ENCODE measurements at regions not wholly inside any gene's neighbourhood (a gene's known extent, or its start where the extent isn't known, plus 50 kb on each side); places are given as distances from the start of the nearest gene placed in this dataset.
"Not testable (repeated sequence)": the region's sequence is repeated elsewhere in the genome, so short reads cannot be mapped to it uniquely, and the experiment has no call there.

DNA sequence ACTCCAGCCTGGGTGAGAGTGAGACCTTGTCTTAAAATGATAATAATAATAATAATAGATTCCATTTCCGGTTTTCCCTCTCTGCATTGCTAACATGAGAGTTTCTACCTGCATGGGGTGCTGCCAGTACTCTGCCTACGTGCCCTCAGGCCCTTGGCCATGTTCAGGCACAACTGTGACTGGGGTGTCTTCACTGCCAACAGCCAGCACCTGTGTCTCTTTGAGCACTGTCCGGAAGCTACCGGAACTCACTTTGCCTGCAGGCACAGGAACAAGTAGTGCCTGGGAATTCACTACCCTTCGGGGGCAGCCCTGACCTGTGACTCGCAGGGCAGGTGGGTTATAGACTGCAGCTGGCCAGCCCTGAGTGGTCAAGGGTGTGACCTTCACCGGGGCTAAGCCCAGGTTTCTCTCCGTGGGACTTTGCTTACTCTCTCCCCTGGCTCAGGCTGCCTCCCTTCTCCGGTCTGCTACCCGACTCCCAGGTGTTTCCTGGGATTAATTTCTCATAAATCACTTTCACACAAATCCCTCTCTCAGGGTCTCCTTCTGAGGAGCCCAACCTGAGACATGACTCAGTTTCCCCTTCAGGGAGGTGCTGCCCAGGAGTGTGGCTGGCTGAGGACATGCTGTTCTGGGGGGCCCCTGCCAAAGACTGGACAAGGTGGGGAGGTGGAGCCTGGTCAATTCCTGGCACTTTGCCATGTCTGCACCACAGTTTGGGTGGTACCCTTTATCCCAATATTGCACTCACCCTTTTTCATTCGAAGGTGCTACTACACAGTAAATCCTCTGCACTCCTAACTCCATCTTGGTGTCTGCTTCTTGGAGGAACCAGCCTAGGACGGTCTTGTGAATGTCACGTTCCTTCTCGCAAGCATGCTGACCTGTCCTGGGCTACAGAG, 79.5 kb upstream of the RALGAPA2 start:
- no peak for DNase-seq

DNA sequence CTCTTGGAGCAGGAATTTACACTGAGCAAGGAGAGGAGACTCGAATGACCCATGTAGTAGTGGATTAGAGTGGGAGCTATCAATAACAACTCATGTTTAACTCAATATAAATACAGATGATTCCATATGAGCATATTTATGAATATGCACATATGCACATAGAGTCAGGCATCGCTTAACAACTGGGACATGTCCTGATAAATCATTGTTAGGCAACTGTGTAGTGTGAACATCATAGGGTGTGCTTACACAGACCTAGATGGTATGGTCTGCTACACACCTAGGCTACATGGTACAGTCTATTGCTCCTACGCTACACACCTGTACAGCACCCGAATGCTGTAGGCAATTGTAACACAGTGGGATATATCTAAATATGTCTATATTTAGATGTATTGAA, 75.9 kb upstream of the RALGAPA2 start:
- DNase-seq: no peak

DNA sequence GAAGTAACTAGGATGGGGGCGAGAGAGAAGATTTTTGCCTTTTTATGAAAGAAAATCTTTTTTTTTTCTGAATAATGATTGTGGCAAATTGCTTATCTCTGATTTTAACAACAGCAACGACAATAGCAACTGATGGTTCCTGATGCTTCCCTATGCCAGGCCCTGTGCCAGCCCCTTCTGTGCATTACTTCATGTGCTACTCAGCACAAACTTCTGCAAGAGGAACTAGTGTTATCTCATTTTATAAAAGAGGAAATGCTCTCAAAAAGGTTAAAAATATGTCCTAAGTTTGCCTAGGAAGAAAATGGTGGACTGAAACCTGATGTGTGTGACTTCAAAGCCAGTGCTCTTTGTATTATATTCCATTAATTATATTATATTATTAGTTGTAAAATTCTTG, 74.0 kb upstream of the RALGAPA2 start:
- no peak for DNase-seq

DNA sequence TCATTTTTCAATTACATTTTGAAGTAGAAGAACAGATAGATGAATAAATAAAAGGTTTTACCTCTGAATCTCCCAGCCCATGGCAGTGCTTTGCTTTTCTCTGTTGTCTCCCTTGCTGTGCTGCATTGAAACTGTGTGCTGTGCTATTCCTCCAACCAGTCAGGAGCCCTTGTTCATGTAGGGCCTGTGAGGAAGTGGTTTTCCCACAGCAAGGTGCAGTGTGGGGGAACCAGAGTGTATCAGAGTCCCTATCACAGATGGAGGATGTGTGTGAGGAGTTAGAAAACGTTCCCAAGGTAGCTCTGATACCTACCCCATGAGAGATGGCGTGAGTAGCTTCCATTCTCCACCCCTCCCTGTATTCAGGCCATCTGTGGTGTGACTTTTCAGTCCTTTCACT, 72.8 kb upstream of the RALGAPA2 start:
- DNase-seq: no peak

DNA sequence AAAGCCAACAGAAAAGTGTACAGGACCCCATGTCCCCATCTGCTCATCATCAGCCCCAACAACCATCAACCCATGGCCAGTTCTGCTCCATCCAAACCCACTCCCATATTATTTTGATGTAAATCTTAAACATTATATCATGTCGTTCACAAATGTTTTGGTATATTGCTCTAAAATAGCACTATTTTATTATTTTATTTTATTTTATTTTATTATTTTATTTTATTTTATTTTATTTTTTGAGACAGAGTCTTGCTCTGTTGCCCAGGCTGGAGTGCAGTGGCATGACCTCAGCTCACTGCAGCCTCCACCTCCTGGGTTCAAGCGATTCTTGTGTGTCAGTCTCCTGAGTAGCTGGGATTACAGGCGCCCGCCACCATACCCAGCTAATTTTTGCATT, 72.0 kb upstream of the RALGAPA2 start:
- DNase-seq: not testable (repeated sequence)

DNA sequence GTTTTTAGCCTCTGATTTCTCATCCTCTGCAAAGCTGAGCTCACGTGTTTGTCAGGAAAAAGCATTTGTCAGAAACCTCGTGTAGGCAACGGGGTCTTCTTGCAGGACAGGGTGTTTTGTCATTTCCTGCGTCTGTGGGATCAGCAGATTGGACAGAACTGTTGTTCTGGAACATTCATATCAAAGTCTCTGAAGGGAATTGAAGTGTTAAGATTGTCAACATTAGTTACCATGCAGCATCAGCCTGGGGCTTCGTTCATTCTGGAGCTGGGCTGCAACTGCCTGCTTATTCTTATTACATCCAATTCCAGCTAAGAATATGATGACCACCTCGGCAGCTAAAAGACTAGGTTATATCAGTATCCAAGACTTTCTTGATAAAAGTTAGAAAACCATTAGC, 71.0 kb upstream of the RALGAPA2 start:
- no peak for DNase-seq

DNA sequence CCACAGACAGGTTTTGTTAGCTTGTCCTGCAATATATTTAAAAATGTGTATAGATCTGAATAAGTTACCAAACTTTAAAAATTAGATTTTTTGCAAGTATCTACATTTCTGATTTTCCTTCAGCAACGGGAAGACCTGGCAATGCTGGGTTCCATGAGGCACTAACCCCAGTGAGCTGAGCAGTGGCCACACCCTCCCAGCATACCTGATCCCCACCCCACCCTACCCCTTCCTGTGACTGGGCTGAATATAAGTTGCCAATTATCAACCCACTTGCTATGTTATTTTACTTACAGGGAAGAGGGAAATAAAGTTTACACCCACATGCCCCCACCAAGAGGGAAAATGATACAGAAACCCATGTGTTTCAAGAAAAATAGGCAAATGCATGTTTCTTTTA, 70.3 kb upstream of the RALGAPA2 start:
- DNase-seq: no peak

DNA sequence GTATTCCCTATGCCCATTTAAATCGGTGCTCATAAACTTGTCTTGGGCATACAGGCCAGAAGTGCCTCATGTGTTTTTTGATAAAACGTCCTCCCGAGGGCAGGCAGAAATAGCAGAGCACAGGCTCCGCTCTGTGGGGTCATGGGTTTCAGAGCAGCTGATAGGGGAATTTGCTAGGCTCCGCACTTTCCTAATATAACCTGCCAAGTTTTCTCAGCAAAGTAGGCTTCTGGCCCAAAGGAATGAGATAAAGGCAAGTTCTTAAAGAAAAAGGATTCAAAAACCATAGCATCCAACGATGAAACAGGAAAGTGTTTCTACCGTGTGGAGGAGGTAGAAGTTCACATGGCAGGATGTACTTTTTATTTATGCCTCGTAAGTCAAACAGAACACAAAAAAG, 69.8 kb upstream of the RALGAPA2 start:
- DNase-seq: no peak

DNA sequence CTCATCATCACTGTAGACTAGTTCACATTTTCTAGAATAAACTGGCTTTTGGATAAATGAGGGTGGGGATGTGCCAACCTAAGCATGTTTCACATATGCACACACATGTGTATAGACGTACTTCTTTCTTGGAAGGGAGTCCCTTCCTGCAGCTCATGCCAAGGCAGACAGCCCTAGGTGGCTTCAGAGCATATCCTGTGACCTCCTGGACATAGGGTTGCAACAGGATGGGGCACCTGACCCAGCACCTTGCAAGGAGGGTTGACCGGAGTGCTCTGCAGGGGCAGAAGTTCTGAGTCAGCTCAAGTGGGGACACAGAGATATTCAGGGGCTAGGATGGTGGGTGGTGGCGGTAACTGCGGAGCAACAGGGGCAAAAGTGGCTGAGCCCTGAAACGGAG, 68.6 kb upstream of the RALGAPA2 start:
- DNase-seq: no peak

DNA sequence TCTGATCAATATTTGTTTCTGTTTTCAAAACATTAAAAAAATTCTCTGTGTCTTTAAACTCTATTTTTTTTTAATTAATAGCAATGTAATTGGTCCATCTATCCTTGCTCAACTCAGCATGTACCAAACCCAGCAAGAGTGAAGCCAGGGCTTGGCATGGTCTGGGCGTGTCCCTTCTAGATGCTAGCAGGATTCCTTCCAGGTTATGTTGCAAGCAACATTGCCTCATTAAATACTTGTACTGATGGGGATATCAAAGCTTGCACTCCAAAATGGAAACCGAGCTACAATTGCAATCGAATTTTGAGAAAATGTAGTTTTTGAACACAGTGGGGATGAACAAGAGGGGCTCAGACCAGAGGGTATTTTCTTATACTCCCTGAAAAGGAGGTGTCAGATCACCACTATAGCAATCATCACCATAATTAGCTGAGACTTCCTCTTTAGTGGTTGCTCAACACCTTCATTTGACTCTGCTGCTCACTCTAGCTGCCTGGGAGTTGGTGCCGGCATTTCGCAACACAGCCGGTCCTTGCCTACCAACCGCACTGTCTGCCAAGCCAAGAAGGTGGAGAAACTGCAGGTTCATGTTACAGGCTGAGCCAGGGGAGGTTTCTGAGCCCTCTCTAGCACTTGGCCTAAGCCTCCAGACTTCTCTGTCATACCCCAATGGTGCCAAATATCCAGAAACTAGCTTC, 67.8 kb upstream of the RALGAPA2 start:
- DNase-seq: no peak

DNA sequence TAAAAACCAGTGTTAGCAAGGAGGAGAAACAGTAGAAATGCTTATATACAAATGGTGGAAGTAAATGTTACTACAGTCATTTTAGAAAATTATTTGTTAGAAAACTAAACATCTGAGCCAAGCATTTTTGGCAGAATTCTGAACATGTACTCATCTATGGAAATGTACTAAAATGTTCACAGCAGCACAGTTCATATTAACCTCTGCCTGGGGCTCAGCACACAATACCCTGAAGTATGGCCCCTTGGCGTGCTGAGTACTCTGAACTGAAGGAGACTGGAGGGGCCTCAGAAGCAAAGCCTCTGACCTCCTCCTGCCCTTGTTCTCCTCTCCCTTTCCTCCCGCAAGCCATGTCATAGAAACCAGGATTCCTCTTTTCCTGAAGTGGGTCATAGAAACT, 66.2 kb upstream of the RALGAPA2 start:
- no peak for DNase-seq

DNA sequence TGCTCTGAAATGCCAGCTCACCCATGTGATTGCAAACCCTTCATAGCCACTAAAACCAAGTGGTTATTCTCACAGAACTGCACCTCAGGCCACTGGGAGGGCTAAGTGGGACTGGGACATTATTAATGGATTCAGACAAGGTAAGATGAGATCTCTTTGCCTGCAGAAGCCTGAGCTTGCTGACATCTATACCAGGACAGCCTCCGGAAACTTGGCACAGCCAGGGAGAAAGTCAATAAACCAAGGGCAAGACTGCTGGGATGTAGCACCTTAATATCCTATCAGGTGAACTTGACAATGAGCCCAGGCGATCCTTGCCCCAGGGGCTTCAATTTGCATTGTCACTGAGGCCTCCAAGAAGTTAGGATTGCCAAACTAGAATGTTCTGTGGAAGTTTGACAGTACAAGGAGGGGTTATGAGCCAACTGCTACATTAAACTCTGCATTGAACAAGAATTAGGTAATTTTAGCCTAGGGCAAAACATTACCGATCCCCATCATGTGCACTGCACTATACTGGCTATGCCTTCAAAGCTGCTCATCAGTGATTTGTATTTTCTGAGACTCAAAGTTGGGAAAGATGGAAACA, 60.1 kb upstream of the RALGAPA2 start:
- no peak for DNase-seq

DNA sequence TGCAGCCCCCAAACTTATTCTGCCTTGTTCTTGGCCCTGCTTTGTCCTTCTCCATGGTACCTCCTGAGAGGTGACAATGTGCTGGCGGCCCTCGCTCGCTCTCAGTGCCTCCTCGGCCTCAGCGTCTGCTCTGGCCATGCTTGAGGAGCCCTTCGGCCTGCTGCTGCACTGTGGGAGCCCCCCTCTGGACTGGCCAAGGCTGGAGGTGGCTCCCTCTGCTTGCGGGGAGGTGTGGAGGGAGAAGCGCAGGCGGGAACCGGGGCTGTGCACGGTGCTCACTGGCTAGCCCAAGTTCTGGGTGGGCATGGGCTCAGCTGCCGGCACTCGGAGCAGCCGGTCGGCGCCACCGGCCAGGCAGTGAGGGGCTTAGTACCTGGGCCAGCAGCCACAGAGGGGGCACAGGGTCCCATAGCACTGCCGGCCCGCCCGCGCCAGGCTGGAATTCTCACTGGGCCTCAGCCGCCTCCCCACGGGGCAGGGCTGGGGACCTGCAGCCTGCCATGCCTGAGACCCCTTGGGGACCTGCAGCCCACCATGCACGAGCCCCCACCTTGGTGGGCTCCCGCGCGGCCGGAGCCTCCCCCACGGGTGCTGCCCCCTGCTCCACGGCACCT, 55.9 kb upstream of the RALGAPA2 start:
- DNase-seq: no peak

DNA sequence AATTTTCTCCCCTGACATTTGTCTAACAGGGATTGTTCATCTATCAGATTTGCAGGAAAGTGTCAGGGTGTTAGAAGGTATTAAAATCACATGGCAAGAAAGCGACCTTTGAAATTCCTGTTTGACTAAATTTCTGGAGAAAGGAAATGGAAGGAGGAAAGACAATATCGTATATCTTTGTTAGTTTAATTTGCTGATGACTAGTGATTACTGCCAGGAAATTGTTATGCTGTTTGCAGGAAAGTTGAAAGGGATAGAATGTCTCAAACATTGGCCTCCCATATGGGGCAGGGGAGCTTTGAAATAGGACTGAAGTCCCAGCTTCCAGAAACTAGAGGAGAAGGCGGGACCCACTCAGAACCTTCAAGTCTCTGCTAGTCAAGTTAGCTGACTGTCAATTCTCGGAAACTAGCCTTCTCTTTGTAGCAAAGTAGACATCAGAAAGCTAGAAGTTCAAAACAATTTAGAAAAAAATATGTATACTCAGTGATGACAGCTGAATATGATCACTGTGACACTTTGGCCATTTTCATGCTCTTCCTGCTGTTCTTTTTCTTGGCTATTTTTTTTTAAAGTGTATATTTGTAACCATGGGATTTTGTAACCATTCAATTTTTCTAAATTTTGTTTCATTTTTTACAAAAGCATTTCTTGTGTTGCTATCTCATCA, 53.4 kb upstream of the RALGAPA2 start:
- no peak for DNase-seq

DNA sequence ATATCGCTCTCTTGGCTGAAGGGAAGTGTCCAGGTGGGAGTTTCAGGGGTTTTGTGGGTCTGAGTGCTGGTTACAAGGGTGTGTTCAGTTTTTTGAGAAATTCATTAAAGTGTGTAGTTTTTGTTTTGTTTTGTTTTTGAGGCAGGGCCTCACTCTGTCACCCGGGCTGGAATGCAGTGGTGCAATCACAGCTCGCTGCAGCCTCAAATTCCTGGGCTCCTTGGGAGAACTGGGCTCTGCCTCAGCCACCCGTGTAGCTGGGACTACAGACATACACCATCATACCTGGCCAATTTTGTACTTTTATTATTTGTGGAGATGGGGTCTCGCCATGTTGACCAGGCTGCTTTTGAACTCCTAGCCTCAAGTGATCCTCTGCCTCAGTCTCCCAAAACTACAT, 51.2 kb upstream of the RALGAPA2 start:
- DNase-seq: no peak
